Epithelial cell of esophagus (primary cell): ENCODE measurements at regions not wholly inside any gene's neighbourhood (a gene's known extent, or its start where the extent isn't known, plus 50 kb on each side); places are given as distances from the start of the nearest gene placed in this dataset.
"Not testable (repeated sequence)": the region's sequence is repeated elsewhere in the genome, so short reads cannot be mapped to it uniquely, and the experiment has no call there.

Experiments used
- DNase-seq: peaks from one replicate; pipeline ENCODE4 v3.0.0; 2010; ENCODE audit warnings: low read depth
- H3K4me3 ChIP-seq: 2 replicates; pipeline ENCODE4 v1.5.1; 2011; ENCODE audit warnings: mild to moderate bottlenecking, low read length, control low read depth
- TF ChIP-seq, protein P1 (sequence below): IDR thresholded peaks from 2 replicates; pipeline ENCODE4 v1.5.1; 2011; ENCODE audit warnings: low read depth, mild to moderate bottlenecking, low read length, control low read depth, inconsistent platforms; ENCODE audit not compliant: insufficient read depth; ENCODE audit errors: missing control alignments

DNA sequence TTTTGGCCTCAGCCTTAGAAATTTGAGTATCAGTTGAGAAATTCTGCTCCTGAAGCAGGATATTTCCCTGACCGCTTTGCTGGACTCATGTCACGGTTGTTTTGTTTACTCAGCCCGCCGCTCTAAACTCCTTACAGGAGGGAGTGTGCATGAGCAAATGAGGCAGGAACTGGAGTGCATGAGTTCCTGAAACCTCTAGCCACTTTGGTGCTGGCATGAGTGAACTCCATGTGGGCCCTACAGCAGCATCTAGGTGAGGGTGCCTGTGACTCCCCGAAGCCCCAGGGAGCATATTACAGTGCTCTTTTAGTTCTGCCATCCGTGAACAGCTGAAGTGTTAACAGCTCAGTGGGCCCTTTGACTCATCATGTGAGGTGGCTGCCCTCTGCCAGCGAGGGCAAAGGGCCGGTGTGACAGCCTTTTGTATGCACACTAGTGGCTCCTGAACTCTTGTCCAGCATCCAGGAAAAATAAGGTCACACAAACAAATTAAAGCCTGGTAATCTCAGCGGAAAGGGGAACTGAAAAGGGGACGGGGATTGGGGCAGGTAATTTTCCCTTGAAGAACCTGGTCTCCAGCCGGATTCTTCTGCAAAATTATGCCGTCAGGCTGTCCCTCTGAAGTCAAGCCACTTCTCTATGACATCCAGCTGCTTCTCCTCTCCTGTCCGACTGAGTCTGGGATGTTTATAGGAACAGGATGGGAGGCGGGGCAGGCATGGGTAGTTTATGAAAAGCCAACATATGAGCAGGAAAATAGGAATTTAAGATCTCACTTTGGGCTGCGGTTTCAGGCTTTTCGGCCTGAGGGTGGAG, 1668.7 kb downstream of the SUCLG1 start:
- DNase-seq: peak; percentile 33
- H3K4me3 ChIP-seq: no peak overlapping the region
- TF ChIP-seq, protein P1, sequence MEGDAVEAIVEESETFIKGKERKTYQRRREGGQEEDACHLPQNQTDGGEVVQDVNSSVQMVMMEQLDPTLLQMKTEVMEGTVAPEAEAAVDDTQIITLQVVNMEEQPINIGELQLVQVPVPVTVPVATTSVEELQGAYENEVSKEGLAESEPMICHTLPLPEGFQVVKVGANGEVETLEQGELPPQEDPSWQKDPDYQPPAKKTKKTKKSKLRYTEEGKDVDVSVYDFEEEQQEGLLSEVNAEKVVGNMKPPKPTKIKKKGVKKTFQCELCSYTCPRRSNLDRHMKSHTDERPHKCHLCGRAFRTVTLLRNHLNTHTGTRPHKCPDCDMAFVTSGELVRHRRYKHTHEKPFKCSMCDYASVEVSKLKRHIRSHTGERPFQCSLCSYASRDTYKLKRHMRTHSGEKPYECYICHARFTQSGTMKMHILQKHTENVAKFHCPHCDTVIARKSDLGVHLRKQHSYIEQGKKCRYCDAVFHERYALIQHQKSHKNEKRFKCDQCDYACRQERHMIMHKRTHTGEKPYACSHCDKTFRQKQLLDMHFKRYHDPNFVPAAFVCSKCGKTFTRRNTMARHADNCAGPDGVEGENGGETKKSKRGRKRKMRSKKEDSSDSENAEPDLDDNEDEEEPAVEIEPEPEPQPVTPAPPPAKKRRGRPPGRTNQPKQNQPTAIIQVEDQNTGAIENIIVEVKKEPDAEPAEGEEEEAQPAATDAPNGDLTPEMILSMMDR: no peak

DNA sequence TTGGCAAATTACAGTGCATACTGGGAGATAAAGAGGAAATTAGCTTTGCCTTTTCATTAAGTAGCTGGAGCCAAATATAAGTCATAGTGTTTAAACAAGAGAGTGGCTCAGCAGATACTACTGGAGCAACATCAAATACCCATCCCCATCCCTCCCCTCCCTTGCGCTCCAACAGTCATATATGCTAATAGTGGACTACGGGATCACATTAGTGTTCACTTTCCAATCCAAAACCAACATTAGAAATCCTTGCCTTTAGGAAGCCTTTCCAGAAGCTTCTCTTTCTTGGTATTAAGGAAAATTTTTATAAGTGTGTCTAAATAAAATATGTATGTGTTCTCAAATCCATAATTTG, 1669.3 kb downstream of the SUCLG1 start:
- peak; percentile 3 for DNase-seq
- TF ChIP-seq, protein P1: no peak
- no peak overlapping the region for H3K4me3 ChIP-seq

DNA sequence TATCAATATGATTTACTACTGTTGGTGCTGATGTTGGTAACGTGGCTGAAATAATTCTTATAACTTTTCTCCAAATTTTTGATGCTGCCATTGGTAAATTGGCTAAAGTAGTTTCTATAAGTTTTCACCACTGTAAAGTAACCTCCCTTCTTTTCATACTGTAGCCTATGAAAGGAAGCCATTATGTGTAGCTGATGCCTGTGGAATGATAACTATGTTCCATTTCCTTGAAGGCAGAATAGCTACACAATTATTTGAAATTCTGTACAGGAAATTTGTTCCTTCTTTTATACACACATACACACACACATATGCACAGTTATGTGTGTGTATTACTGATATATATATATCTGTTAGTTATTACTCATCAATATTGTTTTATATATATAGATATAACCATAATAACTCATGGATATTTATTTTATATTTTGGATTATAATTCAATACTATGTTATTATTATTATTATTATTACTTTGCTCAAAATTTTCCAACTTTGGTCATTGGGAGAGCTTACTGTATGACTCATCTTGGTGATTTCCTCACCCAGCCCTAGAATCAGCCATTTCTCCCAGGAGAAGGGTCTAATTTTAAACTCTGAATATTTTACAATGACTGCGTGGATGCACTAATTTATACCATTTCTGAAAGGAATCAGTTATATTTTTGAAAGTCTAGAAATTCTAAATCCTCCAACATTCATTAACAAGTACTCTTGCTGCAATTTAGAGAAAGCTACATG, 1677.7 kb downstream of the SUCLG1 start:
- no peak overlapping the region for H3K4me3 ChIP-seq
- DNase-seq: peak; percentile 6
- TF ChIP-seq, protein P1: no peak

DNA sequence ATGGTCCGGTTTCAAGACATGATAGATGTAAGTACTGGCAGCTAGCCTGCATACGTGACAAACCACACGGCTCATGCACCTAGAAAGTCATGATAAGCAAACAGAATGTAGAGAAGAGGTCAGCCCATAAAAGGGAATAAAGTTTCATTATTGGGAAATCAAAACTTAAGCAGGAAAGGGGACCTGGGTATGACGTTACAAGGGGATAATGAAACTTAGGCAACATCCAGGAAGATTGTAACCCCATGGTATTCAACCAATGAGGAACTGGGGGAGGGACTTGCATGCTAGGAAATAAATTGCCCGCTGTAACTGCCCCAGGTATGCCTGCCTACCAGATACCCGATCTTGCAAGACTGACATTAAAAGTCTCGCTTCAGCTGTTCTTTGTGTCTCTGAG, 1679.0 kb downstream of the SUCLG1 start:
- H3K4me3 ChIP-seq: no peak overlapping the region
- TF ChIP-seq, protein P1: no peak
- DNase-seq: peak; percentile 21

DNA sequence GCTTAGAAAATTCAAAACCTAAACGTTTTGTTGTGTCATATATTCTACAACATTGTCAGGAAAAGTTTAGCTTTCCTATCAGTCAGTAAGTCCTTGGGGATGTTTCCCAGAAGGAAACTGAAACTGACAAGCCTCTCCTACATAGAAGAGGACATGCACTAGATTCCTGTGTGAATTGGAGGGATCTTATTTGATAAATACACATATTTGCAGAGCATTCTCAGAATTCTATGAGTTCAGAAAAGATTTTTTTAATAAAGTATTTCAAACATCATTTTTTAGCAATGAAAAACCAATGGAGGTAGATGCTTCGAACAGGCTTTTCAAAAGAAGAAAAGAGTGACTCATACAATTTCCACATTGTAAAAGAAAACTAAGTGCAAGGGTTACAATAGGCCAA, 1706.7 kb downstream of the SUCLG1 start:
- DNase-seq: no peak
- TF ChIP-seq, protein P1: no peak
- no peak overlapping the region for H3K4me3 ChIP-seq

DNA sequence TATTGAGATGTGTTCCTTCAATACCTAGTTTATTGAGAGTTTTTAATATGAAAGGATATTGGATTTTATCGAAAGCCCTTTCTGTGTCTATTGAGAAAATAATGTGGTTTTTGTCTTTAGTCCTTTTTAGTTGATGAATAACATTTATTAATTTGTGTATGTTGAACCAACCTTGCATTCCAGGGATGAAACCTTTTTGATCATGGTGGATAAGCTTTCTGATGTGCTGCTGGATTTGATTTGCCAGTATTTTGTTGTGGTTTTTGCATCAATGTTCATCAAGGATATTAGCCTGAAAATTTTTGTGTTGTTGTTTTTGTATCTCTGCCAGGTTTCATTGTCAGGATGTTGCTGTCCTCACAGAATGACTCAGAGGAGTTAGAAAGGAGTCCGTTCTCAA, 1710.4 kb downstream of the SUCLG1 start:
- TF ChIP-seq, protein P1: no peak
- DNase-seq: peak; percentile 1
- no peak overlapping the region for H3K4me3 ChIP-seq

DNA sequence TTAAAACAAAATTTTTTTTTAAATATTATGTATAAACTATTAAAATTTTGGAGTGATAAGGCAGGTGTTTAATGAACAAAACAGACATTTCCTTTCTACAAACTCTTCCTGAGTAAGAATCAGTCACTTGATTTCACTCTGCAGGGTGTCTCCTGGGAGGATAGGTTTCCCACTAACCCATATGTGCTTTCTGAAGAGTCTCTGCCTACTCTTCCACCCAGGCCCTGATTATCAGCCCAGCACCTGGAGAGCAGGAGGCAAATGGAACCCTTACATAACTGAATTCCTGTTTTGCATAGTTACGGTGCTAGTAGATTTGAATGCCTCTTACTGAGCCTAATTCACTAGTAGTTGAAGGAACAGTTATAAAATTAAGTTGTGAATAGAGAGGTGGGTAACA, 1718.6 kb downstream of the SUCLG1 start:
- DNase-seq: no peak
- no peak overlapping the region for H3K4me3 ChIP-seq
- TF ChIP-seq, protein P1: no peak

DNA sequence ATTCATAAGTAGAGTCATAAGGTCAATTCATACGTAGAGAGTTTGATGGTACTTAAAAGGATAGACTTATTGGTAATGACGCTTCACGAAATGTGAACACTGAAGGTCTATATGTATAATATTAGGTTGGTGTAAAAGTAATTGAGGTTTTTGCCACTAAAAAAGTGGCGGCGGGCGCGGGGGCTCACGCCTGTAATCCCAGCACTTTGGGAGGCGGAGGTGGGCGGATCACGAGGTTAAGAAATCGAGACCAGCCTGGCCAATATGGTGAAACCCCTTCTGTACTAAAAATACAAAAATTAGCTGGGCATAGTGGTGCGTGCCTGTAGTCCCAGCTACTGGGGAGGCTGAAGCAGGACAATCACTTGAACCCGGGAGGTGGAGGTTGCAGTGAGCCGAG, 1721.1 kb downstream of the SUCLG1 start:
- not testable (repeated sequence) for DNase-seq

More for the DNA sequence above, 1721.1 kb downstream of the SUCLG1 start:
- H3K4me3 ChIP-seq: not testable (repeated sequence)
